Ovary (tissue), 7 donors: ENCODE measurements at regions not wholly inside any gene's neighbourhood (a gene's known extent, or its start where the extent isn't known, plus 50 kb on each side); places are given as distances from the start of the nearest gene placed in this dataset.

Experiments
- DNase-seq, 5 donors: peaks; one replicate each; pipeline ENCODE4 v3.0.0-alpha.2; 2019 to 2020
- H3K27ac ChIP-seq, 2 donors: fragments of 200-600 bp; one replicate each; pipeline versions ENCODE4 v1.5.1 to v1.8.0; 2019 to 2022
- H3K27me3 ChIP-seq: fragments of 200-600 bp; one replicate; pipeline ENCODE4 v1.8.0; 2022
- H3K36me3 ChIP-seq: fragments of 200-600 bp; sonication (generic); one replicate; pipeline ENCODE4 v1.5.1; 2019
- H3K4me1 ChIP-seq: one replicate; pipeline ENCODE4 v1.8.1; 2013; ENCODE audit warnings: mild to moderate bottlenecking, moderate library complexity; ENCODE audit not compliant: insufficient read depth
- H3K4me3 ChIP-seq: fragments of 200-600 bp; sonication (generic); one replicate; pipeline ENCODE4 v1.5.1; 2017
- H3K9me3 ChIP-seq, 2 donors: fragments of 200-600 bp in 1 of 2; sonication (generic) in 1 of 2; one replicate each; pipeline versions ENCODE4 v1.5.1 to v1.8.1; 2013 to 2019; ENCODE audit warnings: mild to moderate bottlenecking in 1 of 2, moderate library complexity in 1 of 2
- CTCF ChIP-seq, 3 donors: fragments of 450-650 bp in 2 of 3; fragments of 200-600 bp in 1 of 3; IDR thresholded peaks; one replicate each; pipeline versions ENCODE4 v1.5.1 to v1.8.0; 2016 to 2022; ENCODE audit warnings: antibody characterized with exemption in 3 of 3, mild to moderate bottlenecking in 1 of 3
- EP300 ChIP-seq: sonication (generic); formaldehyde crosslinking; IDR thresholded peaks from one replicate; pipeline ENCODE4 v1.6.1; 2017; ENCODE audit warnings: antibody characterized with exemption
- POLR2A ChIP-seq: fragments of 450-650 bp; IDR thresholded peaks from one replicate; pipeline ENCODE4 v1.6.1; 2017; ENCODE audit warnings: antibody characterized with exemption, mild to moderate bottlenecking, moderate library complexity
- WGBS, 3 donors: extraction: QIAGEN DNeasy Blood & Tissue Kit in 1 of 3; methylation state at CpG; one replicate each; pipeline versions ENCODE4 v1.1.5 to v1.1.7; 2013 to 2017; 5-methylcytosine and 5-hydroxymethylcytosine counted together
- intact Hi-C, 4 donors: fragments of 100-400 bp; cut with DNase I; formaldehyde crosslinking; loops; one replicate each; pipeline versions ENCODE4 v1.11.0 to v1.15.1; 2022 to 2023
- donor health status: DM: no; HTN: no; CAD: no; lungs with moderate emphysema.
- donor health status: DM: no; HTN: no; CAD: no.
- donor health status: Bipolar disorder and iron deficiency.
- donor health status: DM: no; HTN: no; CAD: no.
- donor health status: DM: yes; HTN: yes; CAD: no.

DNA sequence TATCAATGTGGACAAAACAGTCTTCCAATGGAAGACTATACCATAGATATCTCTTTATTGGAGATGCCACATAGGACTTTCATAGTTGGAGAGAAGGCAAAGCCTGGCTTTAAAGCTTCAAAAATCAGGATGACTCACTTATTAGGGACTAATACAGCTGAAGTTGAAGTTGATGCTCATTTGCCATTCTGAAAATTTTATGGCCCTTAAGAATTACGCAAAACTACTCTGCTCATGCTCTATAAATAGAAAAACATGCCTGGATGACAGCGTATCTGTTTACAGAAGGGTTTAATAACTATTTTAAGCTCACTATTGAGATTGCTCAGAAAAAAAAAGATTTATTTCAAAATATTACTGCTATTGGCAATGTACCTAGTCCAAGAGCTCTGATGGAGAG lies 155.5 kb upstream of the DST start:
- no peak for TF ChIP-seq EP300
- no peak for TF ChIP-seq CTCF (IDR thresholded peaks at IDR 0.05)
- TF ChIP-seq POLR2A, result no peak
- no peak overlapping the region for H3K27ac ChIP-seq

DNA sequence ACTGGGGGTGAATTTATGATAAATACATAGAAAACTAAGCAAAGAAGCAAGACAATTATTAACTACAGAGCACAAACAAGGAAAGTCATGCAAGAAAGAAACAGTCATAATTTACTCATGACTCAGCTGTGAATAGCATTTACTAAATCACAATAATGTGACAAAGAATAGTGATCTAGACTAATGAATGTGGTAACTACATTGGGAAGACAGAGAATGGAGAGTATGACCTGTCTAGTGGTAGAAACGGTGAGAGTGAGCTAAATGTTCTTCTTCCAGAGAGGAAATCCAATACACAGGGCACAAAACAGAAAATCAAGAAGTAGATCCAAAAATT lies 153.5 kb upstream of the DST start:
- DNase-seq, result no peak
- no peak for TF ChIP-seq CTCF (IDR thresholded peaks at IDR 0.05)
- no peak for TF ChIP-seq POLR2A
- no peak for TF ChIP-seq EP300
- WGBS, 3 donors, result 88 to 96% (median 94%) methylated on average over 1 of the region's 1 CpG
- H3K4me1 ChIP-seq, result peaks cover 3% of the 10 kb centered on the region
- H3K9me3 ChIP-seq, result no peaks in the 10 kb centered on the region
- intact Hi-C loops, result no loop called here
- H3K27me3 ChIP-seq, result no peaks in the 10 kb centered on the region
- no peak overlapping the region for H3K27ac ChIP-seq
- H3K36me3 ChIP-seq, result no peaks in the 10 kb centered on the region
- no peak overlapping the region for H3K4me3 ChIP-seq

More for the DNA sequence above, 155.5 kb upstream of the DST start:
- no peaks in the 10 kb centered on the region for H3K9me3 ChIP-seq
- H3K4me3 ChIP-seq, result no peak overlapping the region
- no peaks in the 10 kb centered on the region for H3K36me3 ChIP-seq
- peaks cover 3% of the 10 kb centered on the region for H3K4me1 ChIP-seq
- intact Hi-C loops, result no loop called here
- H3K27me3 ChIP-seq, result no peaks in the 10 kb centered on the region
- 67 to 75% (median 73%) methylated on average over 2 of the region's 2 CpGs for WGBS, 3 donors
- DNase-seq, result no peak

GRCh38 chr6:56795466-56796195 lies 152.9 kb upstream of the DST start:
- Histone ChIP-seq H3K9me3 (no peaks in the 10 kb centered on the region), H3K4me1 (peaks cover 3% of the 10 kb centered on the region), H3K27me3 (no peaks in the 10 kb centered on the region), H3K27ac (no peak overlapping the region), H3K36me3 (no peaks in the 10 kb centered on the region), H3K4me3 (no peak overlapping the region)
- no peak for DNase-seq
- 87 to 92% (median 91%) methylated on average over 6 of the region's 6 CpGs for WGBS, 3 donors
- TF ChIP-seq EP300 (no peak), CTCF (IDR thresholded peaks at IDR 0.05) (no peak), POLR2A (no peak)
- intact Hi-C loops, result no loop called here

DNA sequence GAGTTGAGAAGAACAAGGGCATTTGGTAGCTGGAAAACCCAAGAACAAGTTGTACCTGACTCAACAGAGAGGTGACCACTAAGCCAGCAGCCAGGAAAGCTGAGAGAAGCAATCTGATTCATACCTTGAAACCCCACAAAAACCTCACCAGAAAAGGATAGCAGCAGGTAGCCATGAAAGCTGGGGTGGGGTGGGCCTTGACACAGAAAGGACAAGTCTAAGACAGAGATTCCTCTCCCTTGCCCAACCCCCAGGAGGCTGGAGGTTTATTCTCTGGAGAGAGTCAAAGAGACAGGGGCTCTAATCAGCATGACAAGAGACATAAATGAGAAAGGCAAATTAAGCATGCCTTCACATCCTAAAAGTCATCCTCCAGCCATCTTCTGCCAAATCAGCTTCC lies 151.7 kb upstream of the DST start:
- TF ChIP-seq EP300 (no peak), POLR2A (no peak), CTCF (IDR thresholded peaks at IDR 0.05) (no peak)
- no peaks in the 10 kb centered on the region for H3K27me3 ChIP-seq
- no peaks in the 10 kb centered on the region for H3K36me3 ChIP-seq
- no peak overlapping the region for H3K4me3 ChIP-seq
- no peaks in the 10 kb centered on the region for H3K4me1 ChIP-seq
- intact Hi-C loops, result no loop called here
- no peaks in the 10 kb centered on the region for H3K9me3 ChIP-seq
- no peak for DNase-seq
- H3K27ac ChIP-seq, result no peak overlapping the region
